ENCODE measurements at regions not wholly inside any gene's neighbourhood (a gene's known extent, or its start where the extent isn't known, plus 50 kb on each side); places are given as distances from the start of the nearest gene placed in this dataset.

GRCh38 chr4:43339435-43339834, 446.9 kb downstream of the GRXCR1 start:
- SMC1A ChIA-PET (ENCODE audit: uncharacterized antibody, unreplicated experiment): no interaction called here
- DNase-seq (ENCODE audit: low read depth, low spot score): no peak
- H4K20me1 ChIP-seq (ENCODE audit: control insufficient read depth, insufficient read depth): no peaks in the 10 kb centered on the region

More at GRCh38 chr4:43339435-43339834, 446.9 kb downstream of the GRXCR1 start:
- Histone ChIP-seq H3K27me3 (replicated peaks in 1 of 2; ENCODE audit: control insufficient read depth in 2 of 2, insufficient read depth in 2 of 2, low read length in 1 of 2) (no peaks in the 10 kb centered on the region), H3K9ac (ENCODE audit: control insufficient read depth, insufficient read depth, low read length) (no peak overlapping the region), H3K4me1 (ENCODE audit: control insufficient read depth, insufficient read depth, low read length) (no peaks in the 10 kb centered on the region), H3K9me3 (replicated peaks; ENCODE audit: control insufficient read depth, insufficient read depth, low read length) (no peaks in the 10 kb centered on the region), H2AFZ (ENCODE audit: control insufficient read depth, low read depth, low read length) (no peak overlapping the region), H3K79me2 (ENCODE audit: control insufficient read depth, insufficient read depth, low read length) (no peaks in the 10 kb centered on the region), H3K36me3 (ENCODE audit: control insufficient read depth in 2 of 2, insufficient read depth in 2 of 2, low read length in 1 of 2) (no peaks in the 10 kb centered on the region), H3K27ac (ENCODE audit: control insufficient read depth, insufficient read depth) (no peak overlapping the region), H3K4me3 (no peak overlapping the region), H3K4me2 (ENCODE audit: control insufficient read depth, insufficient read depth) (no peak overlapping the region)
- ChIA-PET POLR2A (no interaction called here), CTCF (no interaction called here), RAD21 (ENCODE audit: unreplicated experiment) (no interaction called here)
- no TSS peak for BruUV-seq (replicated peaks)
- intact Hi-C loops (cut with micrococcal nuclease; ENCODE audit: unreplicated experiment): no loop called here
- FAIRE-seq: no peak
- TF ChIP-seq NR2C1 (IDR thresholded peaks at IDR 0.05) (no peak), HDAC6 (IDR thresholded peaks at IDR 0.05; ENCODE audit: unreplicated experiment) (no peak), CEBPZ (IDR thresholded peaks at IDR 0.05; ENCODE audit: low read depth, low read length) (no peak), SREBF2 (IDR thresholded peaks at IDR 0.05; ENCODE audit: low read length) (no peak), SIN3A (IDR thresholded peaks at IDR 0.05; ENCODE audit: low read depth, low read length) (no peak), ZZZ3 (IDR thresholded peaks at IDR 0.05; ENCODE audit: control insufficient read depth, insufficient read length, low read depth) (no peak), MXI1 (IDR thresholded peaks at IDR 0.05; ENCODE audit: low read depth, low read length) (no peak), IKZF1 (conservative IDR thresholded peaks at IDR 0.05) (no peak), HDGF (IDR thresholded peaks at IDR 0.05) (no peak), POLR2AphosphoS5 (IDR thresholded peaks at IDR 0.05; ENCODE audit: low read length) (no peak), RBBP5 (conservative IDR thresholded peaks at IDR 0.05) (no peak)
- ATAC-seq: no peak
- in situ Hi-C loops (cut with MboI): no loop called here

Measured in GM12878 (cell line).